GM21515 (cell line): ENCODE measurements at regions not wholly inside any gene's neighbourhood (a gene's known extent, or its start where the extent isn't known, plus 50 kb on each side); places are given as distances from the start of the nearest gene placed in this dataset.

Experiments used
- ATAC-seq: cut with Tn5 transposase; IDR thresholded peaks from one replicate; pipeline ENCODE4 v1.9.1; 2021; ENCODE audit not compliant: unreplicated experiment

GRCh38 chr4:100084892-100085291, 105.4 kb downstream of the DDIT4L start:
- ATAC-seq = no peak

GRCh38 chr4:100083289-100083688, 107.0 kb downstream of the DDIT4L start:
- no peak for ATAC-seq

DNA sequence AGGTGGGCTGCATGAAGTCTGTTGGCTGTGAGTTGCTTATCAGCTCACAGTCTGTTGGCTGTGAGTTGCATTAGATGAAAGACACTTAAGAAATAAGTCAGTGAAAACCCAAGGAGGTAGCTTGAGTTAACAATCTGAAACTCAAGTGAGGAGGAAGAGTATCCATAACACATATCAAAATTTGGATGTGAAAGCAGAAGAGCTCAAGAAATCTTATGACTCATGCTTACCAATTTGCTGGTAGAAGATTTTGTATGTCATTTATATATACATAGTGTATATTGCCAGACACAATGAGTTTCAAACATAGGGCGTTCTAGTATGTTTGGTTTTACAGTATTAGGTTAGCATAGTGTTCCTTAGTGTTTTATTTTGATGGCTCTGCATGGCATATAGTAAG, 107.4 kb downstream of the DDIT4L start:
- no peak for ATAC-seq

DNA sequence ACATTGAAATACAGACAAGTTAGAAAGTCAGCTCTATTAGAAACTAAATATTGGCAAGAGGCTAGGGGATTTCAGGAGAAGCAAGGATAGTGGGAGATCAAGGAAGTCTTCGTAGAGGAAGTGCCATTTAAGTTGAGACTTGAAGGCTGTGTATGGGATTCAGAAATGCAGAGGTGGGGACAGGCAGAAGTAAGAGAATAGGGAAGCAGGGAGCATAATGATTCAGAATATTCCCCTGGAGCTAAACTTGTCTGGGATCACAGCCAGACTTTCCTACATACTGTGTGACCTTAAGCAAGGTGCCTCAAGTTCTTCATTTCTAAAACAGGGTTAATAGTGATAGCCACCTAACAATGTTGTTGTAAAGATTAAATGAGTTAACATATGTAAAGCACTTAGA, 108.8 kb downstream of the DDIT4L start:
- ATAC-seq = no peak

DNA sequence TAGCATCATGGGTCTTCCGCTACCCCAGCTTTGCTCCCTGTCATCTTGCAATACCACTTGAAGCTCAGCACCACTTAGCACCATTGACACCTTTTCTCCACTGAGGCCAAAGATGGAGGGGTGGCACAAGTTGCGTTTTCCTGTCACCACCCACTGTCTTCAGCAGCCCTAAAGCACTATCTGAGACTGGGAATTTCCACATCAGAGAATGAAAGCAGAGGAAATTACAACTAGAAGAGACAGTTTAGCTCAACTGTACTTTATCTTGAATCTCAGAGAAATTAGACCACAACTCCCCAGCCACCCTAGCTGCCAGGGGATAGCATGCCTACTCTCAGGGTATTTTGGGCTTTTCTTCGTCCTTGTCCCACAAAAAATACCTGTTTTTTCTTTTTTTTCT, 111.0 kb downstream of the DDIT4L start:
- ATAC-seq = no peak

DNA sequence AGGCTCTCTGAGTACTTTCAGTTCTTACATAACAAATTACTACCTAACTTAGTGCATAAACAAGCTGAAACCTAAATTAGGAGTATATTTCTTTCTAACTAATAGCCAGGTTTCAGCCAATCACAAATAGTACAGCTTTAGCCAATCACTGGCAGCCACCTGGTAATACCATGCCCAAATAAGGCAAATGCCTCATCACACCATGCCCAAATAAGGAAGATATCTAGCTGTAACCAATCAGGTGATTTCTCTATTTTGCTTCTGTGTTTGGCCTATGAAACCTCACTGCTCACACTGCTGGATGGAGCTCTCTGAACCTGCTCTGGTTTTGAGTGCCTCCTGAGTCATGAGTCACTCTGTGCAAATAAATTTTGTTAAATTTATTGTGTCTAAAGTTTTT, 113.5 kb downstream of the DDIT4L start:
- no peak for ATAC-seq

GRCh38 chr4:100075486-100076270, 114.6 kb downstream of the DDIT4L start:
- no peak for ATAC-seq

DNA sequence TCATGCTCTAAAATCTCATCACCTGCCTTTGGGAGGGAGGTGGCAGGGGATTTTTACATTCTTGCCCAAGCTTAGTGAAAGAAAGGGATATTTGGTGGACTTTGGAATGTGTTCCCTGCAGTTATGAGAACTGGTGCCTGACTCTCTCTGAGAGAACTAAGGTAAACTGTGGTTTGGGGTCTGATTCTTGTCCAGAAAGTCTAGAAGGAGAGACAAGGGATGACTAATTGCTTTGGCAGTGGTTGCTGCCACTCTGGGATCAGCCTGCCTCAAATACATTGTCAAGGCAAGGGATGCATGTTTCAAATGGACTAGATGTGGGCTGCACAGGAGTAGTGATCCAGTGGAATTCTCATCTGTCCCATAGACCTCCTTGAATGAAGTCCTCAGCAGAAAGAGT, 115.2 kb downstream of the DDIT4L start:
- ATAC-seq = no peak

GRCh38 chr4:100071506-100071905, 118.8 kb downstream of the DDIT4L start:
- no peak for ATAC-seq

- no peak for ATAC-seq
Measured at GRCh38 chr4:100070868-100071267, 119.4 kb downstream of the DDIT4L start.

DNA sequence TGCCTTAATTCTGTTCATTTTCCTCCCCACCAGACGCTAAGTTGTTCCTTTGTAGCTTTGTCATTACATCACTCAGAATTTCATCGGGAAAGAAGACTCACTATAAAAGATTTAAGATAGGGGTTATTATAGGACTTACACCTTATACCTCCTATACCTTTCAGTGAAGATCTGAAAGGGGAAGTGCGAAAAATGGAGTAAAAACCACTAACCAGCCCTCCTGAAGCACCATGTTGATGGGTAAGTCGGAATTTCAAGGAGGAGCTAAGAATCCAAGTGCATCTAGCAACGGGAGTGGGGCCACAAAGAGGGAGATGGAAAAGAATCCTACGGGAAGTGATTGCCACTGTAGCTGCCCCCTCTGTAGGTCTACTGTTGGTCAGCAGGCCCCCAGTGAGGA, 119.1 kb upstream of the H2AZ1 start:
- no peak for ATAC-seq

- no peak for ATAC-seq
Measured at GRCh38 chr4:100067255-100067654, 117.2 kb upstream of the H2AZ1 start.

DNA sequence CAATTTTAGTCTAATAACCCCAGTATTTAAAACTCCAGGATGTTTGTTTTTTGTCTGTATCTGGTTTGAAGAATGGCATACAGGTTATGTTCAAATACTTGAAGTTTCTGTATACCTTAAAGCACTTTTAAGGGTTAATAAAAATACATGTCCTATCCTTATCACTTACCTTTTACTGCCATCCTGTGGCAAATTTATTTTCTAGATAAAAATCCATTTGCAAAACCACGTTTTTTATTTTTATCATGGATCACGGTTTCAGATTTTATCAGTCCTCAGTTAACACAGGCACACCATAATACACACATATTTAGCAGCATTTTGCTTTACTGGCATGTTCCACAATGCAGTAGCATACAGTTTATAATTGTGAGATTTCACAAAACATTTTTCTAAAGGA, 113.3 kb upstream of the H2AZ1 start:
- ATAC-seq = no peak

DNA sequence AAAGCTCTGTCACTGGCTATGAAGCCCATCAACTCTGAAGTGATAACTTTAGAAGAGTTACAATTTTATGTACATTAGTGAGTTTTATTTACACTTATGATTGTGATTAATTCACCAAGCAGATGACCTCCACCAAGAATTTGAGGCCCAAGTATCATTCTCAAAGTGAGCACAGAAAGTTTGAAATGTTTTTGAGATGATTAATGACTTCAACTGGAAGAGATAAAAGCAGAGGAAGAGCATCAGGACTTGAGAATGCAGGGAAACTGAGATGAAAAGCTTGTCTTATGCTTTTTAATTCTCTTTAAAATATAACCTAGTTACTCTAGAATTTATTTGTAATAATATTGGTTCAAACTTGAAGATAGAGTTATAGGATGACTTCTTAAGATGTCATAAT, 112.8 kb upstream of the H2AZ1 start:
- no peak for ATAC-seq

DNA sequence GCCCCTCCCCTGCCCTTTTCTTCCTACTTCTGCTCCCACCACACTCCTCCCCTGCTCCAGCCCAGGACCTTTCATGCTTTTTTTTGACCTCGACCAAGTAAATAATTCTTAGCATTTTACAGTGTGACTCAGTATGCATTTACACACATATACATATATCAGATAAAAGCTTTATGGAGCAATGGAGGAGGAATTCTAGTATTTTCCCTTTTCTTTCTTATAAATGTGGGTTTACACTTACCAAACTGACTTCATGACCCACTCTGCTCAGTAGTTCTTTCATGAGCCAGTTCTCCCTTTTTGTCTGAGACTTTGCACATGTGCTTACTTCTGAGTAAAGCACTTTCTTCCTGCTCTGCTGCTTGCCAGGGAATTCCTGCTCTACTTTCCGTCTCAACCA, 111.8 kb upstream of the H2AZ1 start:
- ATAC-seq = no peak

GRCh38 chr4:100060765-100061416, 110.8 kb upstream of the H2AZ1 start:
- peak; percentile 72 for ATAC-seq

DNA sequence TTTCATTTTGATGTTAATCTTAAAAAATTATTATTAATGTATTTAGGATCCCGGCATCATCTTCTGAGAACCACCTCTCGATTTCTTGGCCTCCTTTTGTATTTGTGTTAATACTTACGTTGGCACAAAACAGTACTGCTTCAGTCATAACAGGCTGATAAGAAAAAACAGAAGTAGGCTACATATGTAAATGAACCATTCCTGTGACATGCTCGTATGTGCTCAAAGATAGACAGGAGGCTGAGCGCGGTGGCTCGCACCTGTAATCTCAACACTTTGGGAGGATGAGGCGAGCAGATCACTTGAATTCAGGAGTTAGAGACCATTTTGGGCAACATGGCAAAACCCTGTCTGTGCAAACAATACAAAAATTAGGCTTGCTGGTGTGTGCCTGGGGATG, 109.4 kb upstream of the H2AZ1 start:
- ATAC-seq = no peak

- ATAC-seq = no peak
Measured at GRCh38 chr4:100056701-100057100, 106.6 kb upstream of the H2AZ1 start.

DNA sequence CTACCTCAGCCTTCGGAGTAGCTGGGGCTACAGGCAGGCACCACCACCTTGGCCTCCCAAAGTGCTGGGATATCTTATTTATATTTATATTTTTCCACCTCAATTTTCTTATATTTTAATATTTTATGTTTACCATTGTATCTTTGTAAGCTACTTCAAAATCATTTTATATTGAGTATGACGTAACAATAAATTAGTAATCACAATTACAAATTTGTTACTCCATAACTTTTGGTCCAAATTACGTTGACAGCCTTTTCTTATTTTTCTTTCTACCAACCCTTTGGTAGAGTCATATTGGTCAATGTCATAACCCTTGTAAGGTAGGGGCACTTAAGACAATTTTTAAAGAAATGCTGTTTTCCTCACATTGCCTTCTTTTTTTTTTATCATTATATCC, 104.0 kb upstream of the H2AZ1 start:
- ATAC-seq = no peak

DNA sequence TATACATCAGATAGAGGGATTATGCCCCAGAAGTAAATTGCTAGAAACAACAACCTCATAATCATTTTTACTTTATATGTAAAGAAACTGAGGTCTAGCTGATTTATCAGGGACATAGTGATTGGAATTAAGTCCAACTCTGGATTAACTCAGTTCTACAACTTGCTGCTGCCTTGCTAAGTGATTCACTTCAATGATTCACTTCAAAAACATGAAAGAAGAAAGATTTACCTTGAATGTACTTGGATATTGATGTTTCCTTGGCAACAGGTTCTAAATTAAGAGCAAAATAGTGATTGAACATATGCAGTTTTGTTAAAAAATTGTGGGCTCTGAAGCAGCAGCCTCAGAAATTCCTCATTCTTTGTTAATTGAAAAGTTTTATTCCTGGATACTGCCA, 99.8 kb upstream of the H2AZ1 start:
- ATAC-seq = no peak

- ATAC-seq = no peak
Measured at GRCh38 chr4:100042711-100043110, 92.6 kb upstream of the H2AZ1 start.

DNA sequence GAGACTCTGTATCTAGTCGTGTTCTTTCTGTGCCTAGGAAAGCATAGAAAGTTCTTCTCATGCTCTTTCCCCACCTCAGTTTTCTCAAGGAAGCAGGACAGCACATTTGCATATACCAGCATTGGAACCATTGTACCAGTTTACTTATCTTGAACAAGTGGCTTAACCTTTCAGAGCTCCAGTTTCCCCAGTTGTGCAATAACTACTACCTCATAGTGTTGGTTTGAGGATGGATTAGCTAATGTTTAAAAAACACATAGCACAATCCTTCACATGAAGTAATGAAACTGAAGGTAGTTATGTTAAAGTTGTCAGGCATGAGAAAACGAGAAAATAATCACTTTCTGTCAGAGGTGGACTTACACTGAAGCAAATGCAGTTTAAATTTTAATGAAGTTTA, 92.2 kb upstream of the H2AZ1 start:
- ATAC-seq = no peak

GRCh38 chr4:100041646-100042045, 91.6 kb upstream of the H2AZ1 start:
- no peak for ATAC-seq
